ENCODE measurements at regions not wholly inside any gene's neighbourhood (a gene's known extent, or its start where the extent isn't known, plus 50 kb on each side); places are given as distances from the start of the nearest gene placed in this dataset.

GRCh38 chr18:10322004-10322403, 132.4 kb upstream of the APCDD1 start:
- H3K4me3 ChIP-seq (ENCODE audit: low read length): no peak overlapping the region
- DNase-seq (ENCODE audit: low read depth): no peak
- TF ChIP-seq, protein P1, sequence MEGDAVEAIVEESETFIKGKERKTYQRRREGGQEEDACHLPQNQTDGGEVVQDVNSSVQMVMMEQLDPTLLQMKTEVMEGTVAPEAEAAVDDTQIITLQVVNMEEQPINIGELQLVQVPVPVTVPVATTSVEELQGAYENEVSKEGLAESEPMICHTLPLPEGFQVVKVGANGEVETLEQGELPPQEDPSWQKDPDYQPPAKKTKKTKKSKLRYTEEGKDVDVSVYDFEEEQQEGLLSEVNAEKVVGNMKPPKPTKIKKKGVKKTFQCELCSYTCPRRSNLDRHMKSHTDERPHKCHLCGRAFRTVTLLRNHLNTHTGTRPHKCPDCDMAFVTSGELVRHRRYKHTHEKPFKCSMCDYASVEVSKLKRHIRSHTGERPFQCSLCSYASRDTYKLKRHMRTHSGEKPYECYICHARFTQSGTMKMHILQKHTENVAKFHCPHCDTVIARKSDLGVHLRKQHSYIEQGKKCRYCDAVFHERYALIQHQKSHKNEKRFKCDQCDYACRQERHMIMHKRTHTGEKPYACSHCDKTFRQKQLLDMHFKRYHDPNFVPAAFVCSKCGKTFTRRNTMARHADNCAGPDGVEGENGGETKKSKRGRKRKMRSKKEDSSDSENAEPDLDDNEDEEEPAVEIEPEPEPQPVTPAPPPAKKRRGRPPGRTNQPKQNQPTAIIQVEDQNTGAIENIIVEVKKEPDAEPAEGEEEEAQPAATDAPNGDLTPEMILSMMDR (conservative IDR thresholded peaks at IDR 0.05; ENCODE audit: low read depth, low read length): no peak

- DNase-seq (ENCODE audit: low read depth): no peak
- TF ChIP-seq, protein P1 (conservative IDR thresholded peaks at IDR 0.05; ENCODE audit: low read depth, low read length): no peak
- H3K4me3 ChIP-seq (ENCODE audit: low read length): no peak overlapping the region
These were observed 132.0 kb upstream of the APCDD1 start for GRCh38 chr18:10322435-10322834.

DNA sequence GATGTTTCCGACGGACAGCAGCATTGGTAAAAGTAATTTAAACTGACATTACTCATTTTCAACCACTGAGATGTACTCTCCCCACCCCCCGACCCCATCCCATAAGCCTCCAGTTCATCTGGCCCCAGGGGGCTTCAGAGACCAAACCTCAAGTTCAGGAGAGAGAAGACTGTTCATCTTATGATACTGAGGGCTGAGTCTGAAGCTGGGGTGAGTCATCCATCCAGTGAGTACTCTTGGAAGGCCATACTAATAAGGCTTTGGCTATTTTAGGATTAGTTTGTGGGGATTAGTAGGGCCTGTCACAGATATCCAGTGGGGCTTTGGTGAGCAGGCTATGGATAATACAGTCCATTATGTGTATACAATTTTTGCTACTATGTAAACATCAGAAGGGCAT, 125.3 kb upstream of the APCDD1 start:
- TF ChIP-seq, protein P1 (conservative IDR thresholded peaks at IDR 0.05; ENCODE audit: low read depth, low read length): no peak
- no peak overlapping the region for H3K4me3 ChIP-seq (ENCODE audit: low read length)
- DNase-seq (ENCODE audit: low read depth): peak; percentile 63

DNA sequence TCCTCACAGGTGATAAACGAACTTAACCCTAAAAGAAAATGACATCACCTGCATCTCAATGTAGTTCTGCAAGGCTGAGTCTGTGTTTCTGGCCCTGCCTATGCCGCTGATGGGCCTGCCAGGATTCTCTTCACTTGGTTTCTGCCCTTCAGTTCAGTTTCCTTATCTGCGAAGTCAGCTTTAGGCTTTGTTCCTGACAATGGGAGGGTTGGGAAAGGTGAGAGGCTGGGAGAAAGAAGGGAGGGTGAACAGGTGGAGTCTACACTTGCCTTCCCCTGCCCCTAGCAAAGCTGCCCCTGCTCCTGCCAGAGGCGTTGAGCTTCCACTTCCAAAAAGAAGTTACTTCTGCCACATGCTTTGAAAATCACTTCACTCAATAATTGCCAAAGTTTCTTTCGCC, 124.0 kb upstream of the APCDD1 start:
- TF ChIP-seq, protein P1 (conservative IDR thresholded peaks at IDR 0.05; ENCODE audit: low read depth, low read length): no peak
- no peak for DNase-seq (ENCODE audit: low read depth)
- H3K4me3 ChIP-seq (ENCODE audit: low read length): no peak overlapping the region

GRCh38 chr18:10332452-10332851, 122.0 kb upstream of the APCDD1 start:
- no peak overlapping the region for H3K4me3 ChIP-seq (ENCODE audit: low read length)
- no peak for DNase-seq (ENCODE audit: low read depth)
- TF ChIP-seq, protein P1 (conservative IDR thresholded peaks at IDR 0.05; ENCODE audit: low read depth, low read length): no peak

- DNase-seq (ENCODE audit: low read depth): no peak
- no peak overlapping the region for H3K4me3 ChIP-seq (ENCODE audit: low read length)
- TF ChIP-seq, protein P1 (conservative IDR thresholded peaks at IDR 0.05; ENCODE audit: low read depth, low read length): no peak
These were observed 117.6 kb upstream of the APCDD1 start for GRCh38 chr18:10336749-10337350.

DNA sequence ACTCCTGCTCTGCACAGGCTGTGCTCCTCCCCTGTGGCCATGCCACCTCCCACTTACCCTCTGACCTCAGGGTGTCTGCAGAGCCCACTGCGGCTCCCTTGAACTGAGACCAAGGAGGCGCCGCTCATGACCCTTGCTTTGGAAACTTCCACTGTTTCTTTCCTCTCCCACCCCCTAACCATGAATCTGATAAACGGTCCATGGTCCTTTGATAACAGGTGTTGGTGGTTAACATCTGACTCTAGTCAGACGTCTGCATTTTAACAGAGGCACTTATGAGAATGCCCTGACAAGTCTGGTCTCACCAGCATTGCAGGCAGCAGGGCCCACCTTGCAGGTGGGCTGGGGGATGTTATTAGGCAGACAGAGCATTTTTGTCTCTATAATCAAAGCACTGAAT, 113.6 kb upstream of the APCDD1 start:
- TF ChIP-seq, protein P1 (conservative IDR thresholded peaks at IDR 0.05; ENCODE audit: low read depth, low read length): no peak
- H3K4me3 ChIP-seq (ENCODE audit: low read length): no peak overlapping the region
- no peak for DNase-seq (ENCODE audit: low read depth)
